ENCODE measurements at regions not wholly inside any gene's neighbourhood (a gene's known extent, or its start where the extent isn't known, plus 50 kb on each side); places are given as distances from the start of the nearest gene placed in this dataset.

DNA sequence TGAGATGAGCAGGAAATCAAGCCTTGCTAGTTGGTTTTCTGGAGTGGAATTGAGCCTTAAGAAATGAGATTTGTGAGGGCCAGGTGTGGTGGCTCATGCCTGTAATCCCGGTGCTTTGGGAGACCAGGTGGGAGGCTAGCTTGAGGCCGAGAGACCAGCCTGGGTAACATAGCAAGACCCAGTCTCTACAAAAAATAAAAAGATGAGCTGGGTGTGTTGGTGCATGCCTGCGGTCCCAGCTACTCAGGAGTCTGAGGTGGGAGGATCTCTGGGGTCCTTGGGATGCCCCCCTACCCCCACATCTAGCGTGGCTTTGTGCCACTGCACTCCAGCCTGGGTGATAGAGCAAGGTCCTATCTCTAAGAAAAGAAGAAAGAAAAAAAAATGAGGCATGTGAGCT is 104.2 kb upstream of the RTL1 start:
- Histone ChIP-seq H2AFZ (no peak overlapping the region), H3K36me3 (ENCODE audit: insufficient read depth) (no peaks in the 10 kb centered on the region), H3K79me2 (replicated peaks; ENCODE audit: insufficient read depth) (no peaks in the 10 kb centered on the region), H3K27me3 (ENCODE audit: insufficient read depth) (no peaks in the 10 kb centered on the region), H3K4me2 (no peak overlapping the region), H3K9me2 (ENCODE audit: insufficient read depth) (0 out of 2 replicates have a peak, but pooled peaks cover 11% of the 10 kb centered on the region), H3K27ac (ENCODE audit: low read depth) (no peak overlapping the region), H3K4me1 (ENCODE audit: insufficient read depth) (no peaks in the 10 kb centered on the region; the same call in 1 of the 2 replicates), H3F3A (replicated peaks; ENCODE audit: low read depth) (no peaks in the 10 kb centered on the region), H3K4me3 (no peak overlapping the region), H4K20me1 (replicated peaks; ENCODE audit: insufficient read depth) (no peaks in the 10 kb centered on the region)
- no peak overlapping the region for H3K4me3 Mint-ChIP-seq
- no peak overlapping the region for H3K27ac Mint-ChIP-seq
- ATAC-seq (no peak), DNase-seq (ENCODE audit: low spot score) (no peak)
- TF ChIP-seq EZH2phosphoT487 (IDR thresholded peaks at IDR 0.05; ENCODE audit: unreplicated experiment) = no peak
- no peak for TF ChIP-seq ZNF331 (CRISPR knock-in tag; IDR thresholded peaks at IDR 0.05; ENCODE audit: low read depth)
- TF ChIP-seq, protein P1, sequence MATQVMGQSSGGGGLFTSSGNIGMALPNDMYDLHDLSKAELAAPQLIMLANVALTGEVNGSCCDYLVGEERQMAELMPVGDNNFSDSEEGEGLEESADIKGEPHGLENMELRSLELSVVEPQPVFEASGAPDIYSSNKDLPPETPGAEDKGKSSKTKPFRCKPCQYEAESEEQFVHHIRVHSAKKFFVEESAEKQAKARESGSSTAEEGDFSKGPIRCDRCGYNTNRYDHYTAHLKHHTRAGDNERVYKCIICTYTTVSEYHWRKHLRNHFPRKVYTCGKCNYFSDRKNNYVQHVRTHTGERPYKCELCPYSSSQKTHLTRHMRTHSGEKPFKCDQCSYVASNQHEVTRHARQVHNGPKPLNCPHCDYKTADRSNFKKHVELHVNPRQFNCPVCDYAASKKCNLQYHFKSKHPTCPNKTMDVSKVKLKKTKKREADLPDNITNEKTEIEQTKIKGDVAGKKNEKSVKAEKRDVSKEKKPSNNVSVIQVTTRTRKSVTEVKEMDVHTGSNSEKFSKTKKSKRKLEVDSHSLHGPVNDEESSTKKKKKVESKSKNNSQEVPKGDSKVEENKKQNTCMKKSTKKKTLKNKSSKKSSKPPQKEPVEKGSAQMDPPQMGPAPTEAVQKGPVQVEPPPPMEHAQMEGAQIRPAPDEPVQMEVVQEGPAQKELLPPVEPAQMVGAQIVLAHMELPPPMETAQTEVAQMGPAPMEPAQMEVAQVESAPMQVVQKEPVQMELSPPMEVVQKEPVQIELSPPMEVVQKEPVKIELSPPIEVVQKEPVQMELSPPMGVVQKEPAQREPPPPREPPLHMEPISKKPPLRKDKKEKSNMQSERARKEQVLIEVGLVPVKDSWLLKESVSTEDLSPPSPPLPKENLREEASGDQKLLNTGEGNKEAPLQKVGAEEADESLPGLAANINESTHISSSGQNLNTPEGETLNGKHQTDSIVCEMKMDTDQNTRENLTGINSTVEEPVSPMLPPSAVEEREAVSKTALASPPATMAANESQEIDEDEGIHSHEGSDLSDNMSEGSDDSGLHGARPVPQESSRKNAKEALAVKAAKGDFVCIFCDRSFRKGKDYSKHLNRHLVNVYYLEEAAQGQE (IDR thresholded peaks at IDR 0.05; ENCODE audit: unreplicated experiment) = no peak
- TF ChIP-seq STAT1 (IDR thresholded peaks at IDR 0.05; ENCODE audit: unreplicated experiment) = no peak
- no peak for TF ChIP-seq ZNF114 (CRISPR knock-in tag; IDR thresholded peaks at IDR 0.05)
- no peak for TF ChIP-seq EZH2 (IDR thresholded peaks at IDR 0.05; ENCODE audit: low read depth, unreplicated experiment)
- TF ChIP-seq, protein P2, sequence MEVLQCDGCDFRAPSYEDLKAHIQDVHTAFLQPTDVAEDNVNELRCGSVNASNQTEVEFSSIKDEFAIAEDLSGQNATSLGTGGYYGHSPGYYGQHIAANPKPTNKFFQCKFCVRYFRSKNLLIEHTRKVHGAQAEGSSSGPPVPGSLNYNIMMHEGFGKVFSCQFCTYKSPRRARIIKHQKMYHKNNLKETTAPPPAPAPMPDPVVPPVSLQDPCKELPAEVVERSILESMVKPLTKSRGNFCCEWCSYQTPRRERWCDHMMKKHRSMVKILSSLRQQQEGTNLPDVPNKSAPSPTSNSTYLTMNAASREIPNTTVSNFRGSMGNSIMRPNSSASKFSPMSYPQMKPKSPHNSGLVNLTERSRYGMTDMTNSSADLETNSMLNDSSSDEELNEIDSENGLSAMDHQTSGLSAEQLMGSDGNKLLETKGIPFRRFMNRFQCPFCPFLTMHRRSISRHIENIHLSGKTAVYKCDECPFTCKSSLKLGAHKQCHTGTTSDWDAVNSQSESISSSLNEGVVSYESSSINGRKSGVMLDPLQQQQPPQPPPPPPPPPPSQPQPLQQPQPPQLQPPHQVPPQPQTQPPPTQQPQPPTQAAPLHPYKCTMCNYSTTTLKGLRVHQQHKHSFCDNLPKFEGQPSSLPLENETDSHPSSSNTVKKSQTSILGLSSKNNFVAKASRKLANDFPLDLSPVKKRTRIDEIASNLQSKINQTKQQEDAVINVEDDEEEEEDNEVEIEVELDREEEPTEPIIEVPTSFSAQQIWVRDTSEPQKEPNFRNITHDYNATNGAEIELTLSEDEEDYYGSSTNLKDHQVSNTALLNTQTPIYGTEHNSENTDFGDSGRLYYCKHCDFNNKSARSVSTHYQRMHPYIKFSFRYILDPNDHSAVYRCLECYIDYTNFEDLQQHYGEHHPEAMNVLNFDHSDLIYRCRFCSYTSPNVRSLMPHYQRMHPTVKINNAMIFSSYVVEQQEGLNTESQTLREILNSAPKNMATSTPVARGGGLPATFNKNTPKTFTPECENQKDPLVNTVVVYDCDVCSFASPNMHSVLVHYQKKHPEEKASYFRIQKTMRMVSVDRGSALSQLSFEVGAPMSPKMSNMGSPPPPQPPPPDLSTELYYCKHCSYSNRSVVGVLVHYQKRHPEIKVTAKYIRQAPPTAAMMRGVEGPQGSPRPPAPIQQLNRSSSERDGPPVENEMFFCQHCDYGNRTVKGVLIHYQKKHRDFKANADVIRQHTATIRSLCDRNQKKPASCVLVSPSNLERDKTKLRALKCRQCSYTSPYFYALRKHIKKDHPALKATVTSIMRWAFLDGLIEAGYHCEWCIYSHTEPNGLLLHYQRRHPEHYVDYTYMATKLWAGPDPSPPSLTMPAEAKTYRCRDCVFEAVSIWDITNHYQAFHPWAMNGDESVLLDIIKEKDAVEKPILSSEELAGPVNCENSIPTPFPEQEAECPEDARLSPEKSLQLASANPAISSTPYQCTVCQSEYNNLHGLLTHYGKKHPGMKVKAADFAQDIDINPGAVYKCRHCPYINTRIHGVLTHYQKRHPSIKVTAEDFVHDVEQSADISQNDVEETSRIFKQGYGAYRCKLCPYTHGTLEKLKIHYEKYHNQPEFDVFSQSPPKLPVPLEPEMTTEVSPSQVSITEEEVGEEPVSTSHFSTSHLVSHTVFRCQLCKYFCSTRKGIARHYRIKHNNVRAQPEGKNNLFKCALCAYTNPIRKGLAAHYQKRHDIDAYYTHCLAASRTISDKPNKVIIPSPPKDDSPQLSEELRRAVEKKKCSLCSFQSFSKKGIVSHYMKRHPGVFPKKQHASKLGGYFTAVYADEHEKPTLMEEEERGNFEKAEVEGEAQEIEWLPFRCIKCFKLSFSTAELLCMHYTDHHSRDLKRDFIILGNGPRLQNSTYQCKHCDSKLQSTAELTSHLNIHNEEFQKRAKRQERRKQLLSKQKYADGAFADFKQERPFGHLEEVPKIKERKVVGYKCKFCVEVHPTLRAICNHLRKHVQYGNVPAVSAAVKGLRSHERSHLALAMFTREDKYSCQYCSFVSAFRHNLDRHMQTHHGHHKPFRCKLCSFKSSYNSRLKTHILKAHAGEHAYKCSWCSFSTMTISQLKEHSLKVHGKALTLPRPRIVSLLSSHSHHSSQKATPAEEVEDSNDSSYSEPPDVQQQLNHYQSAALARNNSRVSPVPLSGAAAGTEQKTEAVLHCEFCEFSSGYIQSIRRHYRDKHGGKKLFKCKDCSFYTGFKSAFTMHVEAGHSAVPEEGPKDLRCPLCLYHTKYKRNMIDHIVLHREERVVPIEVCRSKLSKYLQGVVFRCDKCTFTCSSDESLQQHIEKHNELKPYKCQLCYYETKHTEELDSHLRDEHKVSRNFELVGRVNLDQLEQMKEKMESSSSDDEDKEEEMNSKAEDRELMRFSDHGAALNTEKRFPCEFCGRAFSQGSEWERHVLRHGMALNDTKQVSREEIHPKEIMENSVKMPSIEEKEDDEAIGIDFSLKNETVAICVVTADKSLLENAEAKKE (CRISPR knock-in tag; IDR thresholded peaks at IDR 0.05) = no peak
- TF ChIP-seq, protein P3, sequence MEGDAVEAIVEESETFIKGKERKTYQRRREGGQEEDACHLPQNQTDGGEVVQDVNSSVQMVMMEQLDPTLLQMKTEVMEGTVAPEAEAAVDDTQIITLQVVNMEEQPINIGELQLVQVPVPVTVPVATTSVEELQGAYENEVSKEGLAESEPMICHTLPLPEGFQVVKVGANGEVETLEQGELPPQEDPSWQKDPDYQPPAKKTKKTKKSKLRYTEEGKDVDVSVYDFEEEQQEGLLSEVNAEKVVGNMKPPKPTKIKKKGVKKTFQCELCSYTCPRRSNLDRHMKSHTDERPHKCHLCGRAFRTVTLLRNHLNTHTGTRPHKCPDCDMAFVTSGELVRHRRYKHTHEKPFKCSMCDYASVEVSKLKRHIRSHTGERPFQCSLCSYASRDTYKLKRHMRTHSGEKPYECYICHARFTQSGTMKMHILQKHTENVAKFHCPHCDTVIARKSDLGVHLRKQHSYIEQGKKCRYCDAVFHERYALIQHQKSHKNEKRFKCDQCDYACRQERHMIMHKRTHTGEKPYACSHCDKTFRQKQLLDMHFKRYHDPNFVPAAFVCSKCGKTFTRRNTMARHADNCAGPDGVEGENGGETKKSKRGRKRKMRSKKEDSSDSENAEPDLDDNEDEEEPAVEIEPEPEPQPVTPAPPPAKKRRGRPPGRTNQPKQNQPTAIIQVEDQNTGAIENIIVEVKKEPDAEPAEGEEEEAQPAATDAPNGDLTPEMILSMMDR (conservative IDR thresholded peaks at IDR 0.05; ENCODE audit: low read depth in 2 of 2) = no peak
- no peak for TF ChIP-seq NANOG (IDR thresholded peaks at IDR 0.05; ENCODE audit: borderline replicate concordance)
- no peak for TF ChIP-seq JUNB (IDR thresholded peaks at IDR 0.05; ENCODE audit: unreplicated experiment)
- TF ChIP-seq CREB1 (CRISPR knock-in tag; IDR thresholded peaks at IDR 0.05; ENCODE audit: low read depth) = no peak
- TF ChIP-seq POLR2AphosphoS5 (IDR thresholded peaks at IDR 0.05; ENCODE audit: low read depth) = no peak
- TF ChIP-seq, protein P4, sequence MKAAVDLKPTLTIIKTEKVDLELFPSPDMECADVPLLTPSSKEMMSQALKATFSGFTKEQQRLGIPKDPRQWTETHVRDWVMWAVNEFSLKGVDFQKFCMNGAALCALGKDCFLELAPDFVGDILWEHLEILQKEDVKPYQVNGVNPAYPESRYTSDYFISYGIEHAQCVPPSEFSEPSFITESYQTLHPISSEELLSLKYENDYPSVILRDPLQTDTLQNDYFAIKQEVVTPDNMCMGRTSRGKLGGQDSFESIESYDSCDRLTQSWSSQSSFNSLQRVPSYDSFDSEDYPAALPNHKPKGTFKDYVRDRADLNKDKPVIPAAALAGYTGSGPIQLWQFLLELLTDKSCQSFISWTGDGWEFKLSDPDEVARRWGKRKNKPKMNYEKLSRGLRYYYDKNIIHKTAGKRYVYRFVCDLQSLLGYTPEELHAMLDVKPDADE (IDR thresholded peaks at IDR 0.05) = no peak
- peaks cover 6% of the 10 kb centered on the region for H3K27me3 Mint-ChIP-seq (ENCODE audit: insufficient read depth, low read depth, poor library complexity)
- peaks cover 8% of the 10 kb centered on the region; the same call in 2 of the 3 replicates for H3K4me1 Mint-ChIP-seq
- peaks cover 4% of the 10 kb centered on the region; the same call in 2 of the 3 replicates for H3K36me3 Mint-ChIP-seq (ENCODE audit: low read depth)
- H3K9me3 Mint-ChIP-seq = peaks cover 7% of the 10 kb centered on the region; the same call in 1 of the 3 replicates
